T47D (cell line): ENCODE measurements at regions not wholly inside any gene's neighbourhood (a gene's known extent, or its start where the extent isn't known, plus 50 kb on each side); places are given as distances from the start of the nearest gene placed in this dataset.
"Not testable (repeated sequence)": the region's sequence is repeated elsewhere in the genome, so short reads cannot be mapped to it uniquely, and the experiment has no call there.

Experiments used
- DNase-seq, 2 experiments: peaks; one replicate each; pipeline versions ENCODE4 v3.0.0 to v3.0.0-alpha.2; 2011 to 2012; ENCODE audit warnings: low read depth in 1 of 2, low spot score in 1 of 2
- JUND ChIP-seq: IDR thresholded peaks from 2 replicates; pipeline ENCODE4 v1.6.1; 2012; ENCODE audit warnings: low read depth
- in situ Hi-C: cut with HindIII; loops from 2 replicates; pipeline ENCODE4 v1.10.0; 2016; ENCODE audit warnings: low sequenced_read_pairs, low pct_unique_long_range_greater_than_20kb

- DNase-seq: no peak
- TF ChIP-seq JUND: no peak
- in situ Hi-C loops: no loop called here
These were observed 1012.1 kb downstream of the FAM133A start for GRCh38 chrX:94686071-94686470.

- in situ Hi-C loops: no loop called here
- no peak for DNase-seq
- TF ChIP-seq JUND: no peak
These were observed 1021.9 kb downstream of the FAM133A start for GRCh38 chrX:94695910-94696309.

- in situ Hi-C loops, DNase-seq: not testable (repeated sequence)
These were observed 1030.6 kb downstream of the FAM133A start for GRCh38 chrX:94704348-94705256.

GRCh38 chrX:94721386-94721785, 1047.4 kb downstream of the FAM133A start:
- TF ChIP-seq JUND: no peak
- no peak for DNase-seq
- in situ Hi-C loops: no loop called here

GRCh38 chrX:94722578-94722977, 1048.6 kb downstream of the FAM133A start:
- DNase-seq: no peak
- TF ChIP-seq JUND: no peak
- in situ Hi-C loops: no loop called here

GRCh38 chrX:94742772-94743171, 1068.8 kb downstream of the FAM133A start:
- in situ Hi-C loops: no loop called here
- no peak for TF ChIP-seq JUND
- no peak for DNase-seq

GRCh38 chrX:94743478-94743877, 1069.5 kb downstream of the FAM133A start:
- no peak for TF ChIP-seq JUND
- in situ Hi-C loops: no loop called here
- no peak for DNase-seq

GRCh38 chrX:94744786-94745185, 1070.8 kb downstream of the FAM133A start:
- DNase-seq: no peak
- in situ Hi-C loops: no loop called here
- TF ChIP-seq JUND: no peak

- in situ Hi-C loops: no loop called here
- no peak for DNase-seq
- no peak for TF ChIP-seq JUND
These were observed 1077.6 kb downstream of the FAM133A start for GRCh38 chrX:94751611-94752010.

GRCh38 chrX:94752434-94753169, 1078.6 kb downstream of the FAM133A start:
- in situ Hi-C loops: no loop called here
- no peak for TF ChIP-seq JUND
- no peak for DNase-seq

GRCh38 chrX:94758130-94758529, 1084.1 kb downstream of the FAM133A start:
- no peak for TF ChIP-seq JUND
- in situ Hi-C loops: no loop called here
- no peak for DNase-seq

GRCh38 chrX:94775640-94776039, 1101.6 kb downstream of the FAM133A start:
- in situ Hi-C loops: no loop called here
- no peak for DNase-seq
- TF ChIP-seq JUND: no peak

GRCh38 chrX:94813541-94813940, 1139.5 kb downstream of the FAM133A start:
- no peak for DNase-seq
- TF ChIP-seq JUND: no peak
- in situ Hi-C loops: no loop called here
